CD4-positive, alpha-beta T cell treated with Interleukin-15 for 1 hour (primary cell): ENCODE measurements at regions not wholly inside any gene's neighbourhood (a gene's known extent, or its start where the extent isn't known, plus 50 kb on each side); places are given as distances from the start of the nearest gene placed in this dataset.
"Not testable (repeated sequence)": the region's sequence is repeated elsewhere in the genome, so short reads cannot be mapped to it uniquely, and the experiment has no call there.

Source experiments
- DNase-seq: peaks from one replicate; pipeline ENCODE4 v3.0.0-alpha.2; 2020

DNA sequence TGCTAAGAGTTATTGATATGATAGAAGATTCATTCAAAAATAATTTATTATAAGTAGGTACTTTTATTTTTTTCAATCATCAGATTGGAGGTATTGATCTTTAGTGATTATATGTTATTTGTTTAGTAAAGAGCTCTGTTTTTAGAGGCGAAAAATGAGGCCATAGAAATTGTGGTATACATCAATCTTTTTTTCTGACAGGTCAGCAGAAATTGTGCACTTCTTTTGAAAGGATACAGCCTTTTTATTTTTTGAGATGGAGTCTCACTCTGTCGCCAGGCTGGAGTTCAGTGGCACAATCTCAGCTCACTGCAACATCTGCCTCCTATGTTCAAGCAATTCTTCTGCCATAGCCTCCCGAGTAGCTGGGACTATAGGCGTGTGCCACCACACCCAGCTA lies 292.1 kb downstream of the BAMBI start:
- no peak for DNase-seq

DNA sequence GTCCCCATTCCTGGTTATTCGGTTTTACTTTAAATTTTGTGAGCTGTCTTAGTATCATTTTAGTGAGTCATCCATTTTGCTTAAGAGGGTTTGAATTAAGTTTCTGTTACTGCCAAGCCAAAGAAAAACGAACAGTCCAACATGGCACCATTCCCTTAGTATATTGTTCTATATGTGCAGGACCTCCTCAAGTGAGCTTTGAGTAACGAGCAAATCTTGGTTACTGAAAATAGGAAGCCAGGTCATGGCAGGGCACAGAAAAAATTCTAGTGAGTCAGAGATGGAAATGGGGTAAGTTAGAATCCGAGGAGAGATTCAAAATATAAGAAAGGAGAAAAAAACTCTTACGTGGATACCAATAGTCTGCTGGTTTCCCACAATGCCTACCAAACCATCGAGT lies 292.9 kb downstream of the BAMBI start:
- DNase-seq, result no peak

DNA sequence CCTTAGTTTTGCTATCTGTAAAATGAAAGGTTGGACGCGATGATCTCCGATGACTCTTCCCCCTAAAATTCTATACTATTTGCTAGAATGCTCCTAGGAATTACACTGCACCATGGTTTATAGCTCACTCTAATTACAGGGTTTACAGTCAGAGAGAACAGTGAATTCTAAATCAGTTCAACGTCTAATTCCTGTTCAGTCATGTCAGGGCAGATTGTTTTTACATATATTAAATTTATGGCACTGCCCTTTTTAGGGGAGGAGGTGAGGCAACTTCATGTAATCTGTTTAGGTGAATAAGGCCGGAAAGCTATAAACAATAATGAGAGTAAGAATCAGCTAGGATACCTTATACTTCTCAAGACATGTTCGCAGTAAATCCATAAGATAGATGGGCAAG lies 293.9 kb downstream of the BAMBI start:
- no peak for DNase-seq

DNA sequence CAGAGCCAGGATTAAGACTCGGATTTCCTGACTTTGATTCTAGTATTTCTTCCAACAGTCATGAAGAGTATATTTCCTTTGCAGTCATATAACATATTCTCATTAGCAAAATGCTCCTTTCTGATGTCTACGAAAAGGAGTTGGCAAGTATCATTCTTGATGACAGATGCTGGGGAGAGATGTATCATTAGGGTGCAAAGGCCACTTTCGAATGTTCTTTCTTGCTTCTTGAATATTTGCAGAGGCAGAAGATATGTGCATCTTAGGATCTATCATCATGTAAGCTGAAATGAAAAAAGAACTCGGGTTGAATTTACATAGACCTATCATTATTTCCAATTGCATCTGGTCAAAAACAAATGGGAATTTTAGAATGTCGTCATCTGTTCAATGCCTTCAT lies 294.4 kb downstream of the BAMBI start:
- DNase-seq, result no peak

DNA sequence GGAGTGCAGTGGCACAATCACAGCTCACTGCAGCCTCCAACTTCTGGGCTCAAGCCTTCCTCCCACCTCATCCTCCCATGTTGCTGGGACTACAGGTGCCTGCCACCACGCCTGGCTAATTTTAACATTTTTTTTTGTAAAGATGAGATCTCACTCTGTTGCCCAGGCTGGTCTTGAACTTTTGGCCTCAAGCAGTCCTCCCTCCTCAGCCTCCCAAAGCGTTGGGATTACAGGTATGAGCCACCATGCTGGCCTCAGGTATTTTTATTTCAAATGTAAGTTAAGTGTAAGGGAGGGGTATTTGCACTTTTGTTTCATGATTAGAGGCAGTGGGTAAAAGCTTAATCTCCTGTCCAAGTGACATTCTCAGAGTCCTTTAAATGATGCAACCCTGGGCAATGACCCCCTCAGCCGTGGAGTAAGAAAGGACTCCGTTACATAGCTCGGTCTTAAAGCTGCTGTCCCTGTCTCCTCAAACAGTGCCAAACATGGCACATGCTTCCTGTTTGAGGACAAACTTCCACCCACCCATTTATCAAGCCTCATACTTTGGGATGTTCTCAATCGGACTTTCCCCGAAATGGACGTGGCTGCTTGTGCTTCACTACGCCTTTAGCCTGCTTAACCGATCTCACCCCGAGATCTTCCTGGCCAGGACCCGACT lies 296.1 kb downstream of the BAMBI start:
- DNase-seq, result no peak

DNA sequence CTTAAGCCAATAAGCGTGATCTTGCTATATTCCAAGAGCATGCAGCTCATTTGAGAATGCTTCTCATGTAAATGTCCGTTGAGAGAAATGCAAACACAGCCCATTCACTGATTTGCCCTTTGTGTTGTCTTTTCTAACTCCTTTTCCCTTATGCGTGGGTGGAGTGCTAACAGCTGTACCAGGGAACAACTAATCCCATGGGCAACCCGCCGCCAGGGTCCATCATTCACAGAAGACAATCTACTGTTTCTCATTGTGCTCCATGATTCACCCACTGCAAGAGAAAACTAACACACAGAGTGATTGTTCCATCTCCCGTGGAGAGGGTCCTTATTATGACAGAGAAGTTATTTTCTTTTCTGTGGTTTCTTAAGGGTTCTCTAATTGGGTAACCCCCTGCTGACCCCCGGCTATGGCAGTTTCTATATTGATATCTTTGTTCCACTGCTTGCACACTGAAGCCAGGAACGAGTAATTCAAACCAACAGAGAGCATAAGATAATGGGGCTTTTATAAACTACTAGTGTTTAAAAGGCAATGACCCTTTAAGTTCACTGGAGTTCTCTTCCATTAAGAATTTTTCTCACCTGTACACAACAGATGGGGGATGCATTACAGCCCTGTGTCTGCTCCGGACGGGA lies 298.7 kb downstream of the BAMBI start:
- no peak for DNase-seq

DNA sequence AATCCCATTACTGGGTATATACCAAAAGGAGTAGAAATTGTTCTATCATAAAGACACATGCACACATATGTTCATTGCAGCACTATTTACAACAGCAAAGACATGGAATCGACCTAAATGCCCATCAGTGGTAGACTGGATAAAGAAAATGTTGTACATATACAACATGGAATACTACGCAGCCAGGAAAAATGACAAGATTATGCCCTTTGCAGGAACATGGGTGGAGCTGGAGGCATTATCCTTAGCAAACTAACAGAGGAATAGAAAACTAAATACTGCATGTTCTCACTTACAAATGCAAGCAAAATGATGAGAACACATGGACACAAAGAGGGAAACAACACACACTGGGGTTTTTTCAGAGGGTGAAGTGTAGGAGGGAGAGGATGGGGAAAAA lies 300.2 kb downstream of the BAMBI start:
- no peak for DNase-seq

DNA sequence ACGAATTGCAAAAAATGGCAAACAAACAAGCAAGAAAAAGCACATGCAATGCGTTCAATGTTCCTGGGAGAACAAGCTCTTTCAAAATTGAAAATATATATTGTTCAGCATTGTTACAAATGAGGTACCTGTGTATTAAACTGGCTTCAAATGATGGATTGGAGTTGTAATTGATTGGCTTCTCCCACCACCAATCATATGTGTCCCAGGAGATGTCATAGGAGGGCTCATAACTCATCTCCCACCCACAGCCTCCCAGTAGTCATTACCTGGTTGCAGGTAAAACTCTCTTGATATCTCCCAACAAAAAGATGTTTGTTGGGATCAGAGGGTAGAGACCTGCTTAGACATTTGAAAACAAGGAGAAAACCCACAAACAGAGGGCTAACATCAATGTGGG lies 302.9 kb downstream of the BAMBI start:
- DNase-seq, result no peak

DNA sequence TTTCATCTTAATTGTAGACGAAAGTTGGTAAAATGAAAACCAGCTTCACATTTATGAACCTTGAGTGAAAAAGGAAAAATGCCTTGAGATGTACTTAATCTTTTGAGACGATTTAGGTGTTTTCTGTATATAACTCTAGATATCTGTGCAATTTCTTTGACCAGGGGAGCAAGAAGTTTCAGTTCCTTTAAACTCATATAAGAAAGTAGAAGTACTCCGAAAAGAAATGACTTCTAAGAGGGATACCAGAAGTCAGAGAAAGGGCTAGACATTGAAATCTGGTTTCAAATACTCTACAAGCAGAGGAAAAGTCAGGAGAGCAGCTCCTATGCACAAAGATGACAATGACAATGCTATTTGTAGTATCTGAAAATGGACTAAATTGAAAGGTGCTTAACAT lies 303.7 kb downstream of the BAMBI start:
- no peak for DNase-seq

DNA sequence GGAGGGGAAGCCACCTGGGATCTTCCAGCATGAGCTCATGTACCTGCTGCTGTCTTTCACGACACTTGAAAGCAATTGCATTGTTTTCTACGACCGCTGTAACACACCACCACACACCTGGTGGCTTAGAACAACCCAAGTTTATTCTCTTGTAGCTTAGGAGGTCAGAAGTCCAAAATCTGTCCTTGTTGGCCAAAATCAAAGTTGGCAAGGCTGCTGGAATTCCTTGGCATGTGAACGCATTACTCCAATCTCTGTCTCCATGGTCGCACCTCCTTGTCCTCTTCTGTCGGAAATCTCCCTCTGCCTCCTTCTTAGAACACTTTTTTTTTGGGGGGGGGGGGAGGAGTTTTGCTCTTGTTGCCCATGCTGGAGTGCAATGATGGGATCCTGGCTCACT lies 305.7 kb downstream of the BAMBI start:
- DNase-seq, result no peak

DNA sequence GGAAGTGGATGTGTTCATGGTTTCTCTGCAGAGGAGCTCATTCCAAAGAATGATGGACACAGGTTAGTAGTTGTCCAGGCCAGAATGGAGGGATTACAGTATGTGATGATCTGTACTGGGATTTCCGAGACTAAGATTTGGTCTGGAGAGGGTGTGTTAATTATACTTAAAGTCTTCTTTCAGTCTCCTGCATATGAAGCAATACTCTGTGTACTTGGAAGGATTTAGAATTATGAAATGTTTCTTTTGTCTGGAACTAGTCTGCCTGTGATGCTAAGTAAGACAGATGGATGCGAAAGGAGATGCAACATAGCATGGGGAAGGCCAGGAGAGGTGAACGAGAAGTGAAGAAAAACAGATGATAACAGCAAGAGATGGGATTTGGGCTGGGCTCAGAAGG lies 305.1 kb upstream of the LYZL1 start:
- no peak for DNase-seq

DNA sequence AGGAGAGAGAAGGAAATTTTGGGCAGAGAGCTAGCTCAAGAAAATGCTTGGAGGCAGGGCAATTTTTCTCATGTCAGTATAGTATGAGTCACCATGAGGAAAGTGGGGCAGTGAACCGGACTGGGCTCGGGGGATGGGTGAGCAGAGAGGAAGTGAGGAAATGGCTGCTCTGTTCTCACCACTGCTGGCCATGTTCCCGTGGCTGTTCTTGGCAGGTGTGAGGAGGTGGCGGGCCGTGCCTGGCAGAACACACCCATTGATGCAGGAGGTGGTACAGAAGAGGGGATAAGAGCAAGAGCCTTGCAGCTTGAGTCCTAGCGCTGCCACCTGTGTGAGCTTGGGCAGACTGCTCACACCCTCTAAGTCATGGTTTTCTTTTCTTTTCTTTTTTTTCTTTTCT lies 304.4 kb upstream of the LYZL1 start:
- peak; percentile 53 for DNase-seq

DNA sequence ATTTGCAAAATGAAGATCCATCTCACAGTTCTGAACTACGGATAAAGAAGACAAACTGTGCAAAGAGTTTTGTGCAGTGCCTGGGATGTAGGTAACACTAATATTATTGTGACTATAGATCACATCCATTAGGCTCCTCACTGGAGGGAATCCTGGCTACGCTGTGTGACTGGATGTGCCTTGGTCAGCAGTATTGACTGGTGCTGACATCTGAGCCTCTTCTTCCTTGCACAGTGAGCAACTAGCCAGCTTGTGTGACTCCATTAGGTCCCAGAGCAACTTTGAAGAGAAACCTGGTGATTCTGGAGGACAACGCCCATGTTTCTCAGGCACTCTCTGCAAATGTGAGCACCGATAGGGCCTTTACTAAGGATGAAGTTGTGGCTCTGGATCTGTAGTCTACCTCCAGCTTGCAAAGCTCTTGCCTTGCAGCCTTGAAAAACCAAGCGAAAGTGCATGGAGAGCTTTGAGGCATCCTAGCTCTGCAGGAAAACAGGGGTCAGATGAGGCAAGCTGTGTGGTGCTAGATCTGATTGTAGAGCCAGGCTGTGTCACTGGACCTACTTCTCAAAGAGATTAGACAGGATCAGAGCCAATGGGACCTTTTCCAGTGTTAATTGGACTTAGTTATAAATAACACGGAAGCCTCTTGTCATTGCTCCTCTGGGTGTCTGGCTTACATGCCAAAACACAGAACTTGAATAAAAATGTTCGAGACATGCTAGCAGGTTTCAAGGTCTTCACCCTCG lies 303.6 kb upstream of the LYZL1 start:
- DNase-seq, result no peak

DNA sequence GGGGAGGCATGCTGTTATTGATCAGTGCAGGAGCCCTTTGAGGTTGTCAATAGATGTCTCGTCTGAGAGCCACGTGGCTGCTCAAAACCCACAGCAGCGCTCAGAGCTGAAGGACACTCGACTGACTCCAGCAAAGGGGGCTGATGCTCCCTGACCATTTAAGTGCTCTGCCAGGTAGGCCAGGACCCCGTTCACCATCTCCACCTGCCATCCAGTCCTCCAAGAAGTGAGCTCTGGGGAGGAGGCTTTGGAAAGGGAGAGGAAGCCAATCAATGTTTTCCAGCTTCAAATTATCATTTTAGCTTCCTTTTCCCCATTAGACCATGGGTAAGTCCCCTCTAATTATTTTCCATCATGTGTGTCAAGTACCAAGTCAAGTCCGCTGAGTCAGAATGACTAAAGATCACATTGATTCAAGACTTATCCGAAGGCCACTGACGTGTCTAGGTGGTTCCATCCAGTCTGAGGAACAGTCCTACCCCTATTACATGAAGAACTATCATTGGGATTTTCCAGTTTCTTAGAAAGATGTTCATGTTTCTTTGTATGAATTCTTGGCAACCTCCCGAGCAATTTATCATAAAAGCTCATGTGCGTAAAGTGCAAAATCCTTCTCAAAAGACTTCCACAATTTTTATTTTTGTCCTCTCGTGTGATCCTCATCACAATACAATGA lies 302.6 kb upstream of the LYZL1 start:
- no peak for DNase-seq

DNA sequence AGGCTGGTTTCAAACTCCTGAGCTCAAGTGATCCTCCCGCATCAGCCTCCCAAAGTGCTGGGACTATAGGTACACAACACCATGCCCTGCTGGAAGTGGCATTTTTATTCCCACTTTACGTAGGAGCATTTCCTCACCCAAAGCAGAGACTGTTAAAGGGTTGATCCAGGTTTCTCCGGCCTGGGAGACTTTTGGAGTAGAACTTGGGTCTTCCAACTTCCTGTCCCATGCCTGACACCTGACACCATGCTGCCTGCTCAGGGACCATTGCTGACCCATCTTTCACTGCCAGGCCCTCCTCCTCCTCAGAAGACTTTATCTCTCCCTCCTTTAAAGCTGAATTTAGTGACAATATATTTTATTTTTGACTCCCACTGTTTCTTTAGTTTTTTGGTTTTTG lies 302.0 kb upstream of the LYZL1 start:
- no peak for DNase-seq

DNA sequence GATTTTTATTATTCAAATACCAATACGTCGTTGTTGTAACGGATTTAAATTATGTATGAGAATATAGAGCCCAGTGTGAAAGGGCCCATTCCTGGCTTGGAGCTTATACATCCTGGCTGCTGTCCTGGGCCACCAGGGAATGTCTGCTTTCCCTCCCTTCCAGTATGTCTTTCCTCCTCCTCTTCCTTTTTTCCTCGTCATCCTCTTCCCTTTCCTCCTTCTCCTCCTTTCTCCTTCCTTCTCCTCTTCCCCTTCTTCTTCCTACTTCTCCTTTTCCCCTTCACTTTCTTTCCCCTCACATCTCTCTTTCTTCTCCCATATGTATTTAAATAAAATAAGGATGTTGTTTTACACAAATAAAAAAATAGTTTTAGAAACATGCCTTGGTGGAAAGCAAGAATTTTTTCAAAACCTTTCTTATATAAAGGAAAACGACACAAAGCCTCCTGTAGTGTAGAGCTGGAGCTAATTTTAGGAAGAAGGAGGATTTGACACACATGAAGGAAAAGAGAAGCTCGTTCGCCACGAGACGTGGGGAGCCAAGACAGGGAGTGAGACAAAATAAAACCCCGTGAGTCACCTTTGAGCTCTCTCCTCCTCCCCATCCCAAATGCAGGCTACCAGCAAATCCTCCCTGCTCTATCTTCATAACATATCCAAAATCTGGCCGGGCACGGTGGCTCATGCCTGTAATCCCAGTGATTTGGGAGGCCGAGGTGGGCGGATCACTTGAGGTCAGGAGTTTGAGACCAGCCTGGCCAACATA lies 301.1 kb upstream of the LYZL1 start:
- no peak for DNase-seq

DNA sequence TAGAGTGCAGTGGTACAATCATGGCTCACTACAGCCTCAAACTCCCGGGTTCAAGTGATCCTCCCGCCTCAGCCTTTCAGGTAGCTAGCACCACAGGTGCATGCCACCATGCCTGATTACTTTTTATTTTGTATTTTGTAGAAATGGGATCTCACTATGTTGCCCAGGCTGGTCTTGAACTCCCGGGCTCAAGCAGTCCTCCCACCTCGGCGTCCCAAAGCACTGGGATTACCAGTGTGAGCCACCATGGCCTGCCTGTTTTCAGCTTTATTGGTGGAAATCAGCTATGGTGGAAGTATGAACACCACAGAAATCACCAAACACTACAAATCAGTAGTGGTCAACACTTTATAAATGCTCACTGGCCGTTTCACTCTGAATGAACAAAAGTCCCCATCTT lies 299.9 kb upstream of the LYZL1 start:
- DNase-seq, result no peak

DNA sequence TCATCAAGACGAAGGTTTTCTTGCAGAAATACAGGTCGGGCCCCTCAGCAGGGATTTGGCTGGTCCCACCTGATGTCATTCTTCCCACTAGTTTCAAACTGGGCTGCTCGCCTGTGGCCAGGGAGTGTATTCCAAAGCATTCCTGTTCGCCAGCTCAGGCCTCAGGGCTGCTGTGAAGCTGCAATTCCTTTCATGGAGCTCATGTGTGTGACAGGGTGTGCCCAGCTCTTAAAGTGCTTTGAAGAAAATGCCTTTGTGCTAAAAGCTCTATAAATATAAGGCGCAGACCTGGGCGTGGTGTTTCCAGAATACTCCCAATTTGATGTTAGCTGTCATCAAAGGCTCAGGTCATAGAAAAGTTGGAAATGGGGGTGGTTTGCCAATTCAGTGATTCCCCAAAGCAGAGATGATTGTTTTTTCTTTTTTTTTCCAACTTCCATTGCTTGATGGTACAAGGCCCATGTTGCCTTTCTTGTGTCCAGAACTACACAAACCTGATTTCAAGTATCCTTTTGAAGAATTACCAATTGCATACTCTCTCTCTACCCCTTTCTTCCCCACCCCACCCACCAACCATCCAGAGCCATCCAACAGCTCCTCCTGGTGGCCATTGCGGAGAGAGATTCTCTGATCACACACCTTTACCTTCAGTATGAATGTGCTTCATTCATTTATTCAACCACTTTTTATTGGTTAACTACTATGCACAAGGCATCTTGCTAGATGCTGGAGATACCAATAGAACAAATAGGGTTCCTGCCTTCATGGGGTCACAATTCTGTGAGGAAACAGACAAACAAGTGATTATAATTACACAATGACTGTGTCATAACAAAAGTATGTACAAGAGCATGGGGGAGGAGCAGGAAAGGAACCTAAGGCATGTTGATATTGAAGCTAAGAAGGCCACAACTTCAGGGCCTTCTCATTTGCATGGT lies 297.3 kb upstream of the LYZL1 start:
- peak; percentile 21 for DNase-seq

DNA sequence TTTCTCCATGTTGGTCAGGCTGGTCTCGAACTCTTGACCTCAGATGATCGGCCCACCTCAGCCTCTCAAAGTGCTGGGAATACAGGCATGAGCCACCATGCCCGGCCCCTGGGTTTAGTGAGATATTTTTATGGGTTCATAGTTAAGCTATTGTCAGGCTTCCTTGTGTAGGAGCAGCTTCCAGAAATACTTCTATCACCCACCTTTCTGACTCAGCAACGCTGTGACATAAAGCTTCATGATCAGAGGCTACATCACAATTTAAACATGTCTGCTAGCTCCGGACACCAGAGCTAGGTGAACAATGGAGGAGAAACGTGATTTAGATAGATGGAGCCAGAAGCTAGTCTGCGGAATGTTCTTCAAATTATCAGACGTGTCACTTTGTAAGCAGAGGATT lies 295.8 kb upstream of the LYZL1 start:
- DNase-seq, result no peak

DNA sequence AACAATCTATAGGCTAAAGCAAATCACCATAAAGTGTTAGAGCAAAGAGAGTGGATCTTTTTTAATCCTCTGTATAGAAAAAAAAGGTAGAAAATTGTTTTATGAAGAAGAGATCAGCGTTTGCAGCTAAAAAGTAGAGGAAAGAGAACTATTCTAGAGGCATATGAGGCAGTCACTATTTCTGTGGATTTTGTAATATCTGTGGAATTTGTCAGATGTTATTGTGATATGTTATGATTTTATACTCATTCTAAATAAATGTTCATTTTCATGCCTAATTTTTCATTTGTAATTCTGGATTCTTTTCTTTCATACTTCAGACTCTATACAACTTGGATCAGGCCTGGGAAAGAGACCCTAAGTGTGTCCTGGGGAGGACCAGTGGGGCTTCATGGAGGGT lies 295.0 kb upstream of the LYZL1 start:
- no peak for DNase-seq

DNA sequence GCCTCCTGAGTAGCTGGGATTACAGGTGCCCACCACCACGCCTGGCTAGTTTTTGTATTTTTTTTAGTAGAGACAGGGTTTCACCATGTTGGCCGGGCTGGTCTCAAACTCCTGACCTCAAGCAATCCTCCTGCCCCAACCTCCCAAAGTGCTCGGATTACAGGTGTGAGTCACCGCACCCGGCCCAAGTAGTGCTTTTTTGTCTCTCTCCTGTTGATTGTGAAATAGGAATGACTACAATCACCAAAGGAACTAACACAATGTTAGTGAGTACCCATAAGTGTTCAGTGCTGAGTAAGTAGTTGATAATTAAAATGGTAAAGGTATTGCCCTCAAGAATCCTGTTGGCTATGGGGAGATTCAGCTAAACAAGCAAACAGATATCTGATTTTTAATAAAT lies 294.1 kb upstream of the LYZL1 start:
- not testable (repeated sequence) for DNase-seq

DNA sequence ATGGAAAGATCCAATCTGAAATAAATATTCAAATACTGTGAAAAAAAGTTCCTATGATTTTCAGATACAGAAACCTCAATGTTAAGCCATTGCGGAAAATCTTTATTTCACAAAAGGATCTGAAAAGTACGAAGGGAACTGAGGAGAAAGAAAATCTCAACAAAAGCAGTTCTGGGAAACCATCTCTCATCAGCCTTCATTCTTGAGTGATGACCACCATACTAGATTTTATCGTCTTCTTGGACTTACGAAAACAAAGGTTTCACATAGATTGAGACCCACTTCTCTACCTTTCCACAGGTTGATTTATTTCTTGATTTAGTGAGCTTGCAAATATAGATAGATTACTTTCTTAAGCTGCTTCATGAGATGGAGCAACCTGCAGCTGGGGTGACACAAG lies 293.4 kb upstream of the LYZL1 start:
- no peak for DNase-seq
